NCI-H2081 treated with DMSO at 0.1 percent for 48 hours (cell line): ENCODE measurements at regions not wholly inside any gene's neighbourhood (a gene's known extent, or its start where the extent isn't known, plus 50 kb on each side); places are given as distances from the start of the nearest gene placed in this dataset.

Experiments used
- DNase-seq: peaks from one replicate; lab custom pipeline; 2025; lab: John Stamatoyannopoulos, UW

GRCh38 chr4:62360156-62360545, 1160.0 kb downstream of the ADGRL3 start:
- DNase-seq = no peak

DNA sequence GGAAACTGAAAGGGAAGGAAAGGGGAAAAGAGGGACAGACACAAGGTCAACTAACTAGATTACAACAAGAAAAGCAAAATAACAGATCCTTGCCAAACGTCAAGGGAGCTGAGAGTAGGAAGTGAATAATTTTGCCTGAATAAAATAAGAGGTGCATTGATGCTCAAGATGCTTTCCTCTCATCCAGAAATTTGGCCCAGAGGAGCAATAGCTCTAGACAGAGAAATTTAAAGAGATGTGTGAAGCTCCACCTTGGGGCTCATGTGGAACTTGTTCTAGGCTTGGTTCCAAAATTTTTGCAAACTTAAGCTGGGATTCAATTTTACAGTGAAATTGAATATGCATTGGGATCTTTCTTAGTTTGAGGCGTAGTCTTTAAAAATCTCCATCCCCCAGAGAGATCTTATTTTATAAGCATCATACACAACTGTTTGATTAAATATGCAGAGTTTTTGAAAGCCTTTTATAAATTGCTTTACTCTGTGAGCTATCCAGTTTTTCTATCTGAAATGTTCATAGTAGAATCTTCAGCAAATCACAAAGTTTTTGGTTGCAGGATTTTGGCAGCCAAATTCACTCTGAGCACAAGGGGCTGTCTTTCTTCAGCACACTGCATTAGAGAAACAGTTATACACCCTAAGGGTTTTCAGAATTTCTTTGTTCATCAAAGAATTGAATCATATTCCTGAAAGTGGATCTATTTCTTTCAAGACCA, 1159.5 kb downstream of the ADGRL3 start:
- DNase-seq = no peak

GRCh38 chr4:62344915-62345314, 1144.8 kb downstream of the ADGRL3 start:
- no peak for DNase-seq

DNA sequence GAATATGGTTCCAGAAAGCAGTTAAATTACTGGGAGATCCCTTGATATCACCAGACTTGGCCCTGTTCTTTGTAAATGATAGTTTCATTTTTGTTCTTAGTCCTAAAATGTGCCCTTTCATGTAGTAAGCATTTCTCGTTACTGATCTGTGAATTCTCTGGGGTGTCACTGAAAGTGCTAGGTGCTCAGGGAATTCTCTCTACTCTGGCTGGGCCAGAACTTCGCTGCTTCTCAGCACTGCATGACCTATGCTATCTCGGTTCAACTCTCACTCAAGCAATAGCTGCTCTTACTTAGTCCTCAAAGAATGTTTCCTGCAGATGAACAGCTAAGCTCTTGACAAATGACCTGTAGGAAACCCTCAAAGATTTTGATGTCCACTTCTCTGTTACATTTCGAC, 1144.3 kb downstream of the ADGRL3 start:
- DNase-seq = no peak

DNA sequence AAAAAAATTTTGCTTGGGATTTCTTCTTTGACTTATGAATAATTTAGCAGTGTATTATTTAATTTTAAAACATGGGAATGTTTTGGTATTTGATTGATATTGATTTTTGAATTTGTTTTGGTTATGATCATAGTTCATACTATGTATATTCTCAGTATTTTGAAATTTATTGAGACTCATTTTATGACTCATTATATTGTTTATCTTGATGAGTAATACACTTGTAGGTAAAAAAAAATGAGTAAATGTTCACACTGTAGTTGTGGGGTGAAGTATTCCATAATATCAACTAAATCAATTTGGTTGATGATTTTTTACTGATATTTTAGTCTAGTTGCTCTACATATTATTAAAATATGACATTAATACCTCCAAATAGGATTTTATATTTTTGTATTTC, 1142.2 kb downstream of the ADGRL3 start:
- no peak for DNase-seq

DNA sequence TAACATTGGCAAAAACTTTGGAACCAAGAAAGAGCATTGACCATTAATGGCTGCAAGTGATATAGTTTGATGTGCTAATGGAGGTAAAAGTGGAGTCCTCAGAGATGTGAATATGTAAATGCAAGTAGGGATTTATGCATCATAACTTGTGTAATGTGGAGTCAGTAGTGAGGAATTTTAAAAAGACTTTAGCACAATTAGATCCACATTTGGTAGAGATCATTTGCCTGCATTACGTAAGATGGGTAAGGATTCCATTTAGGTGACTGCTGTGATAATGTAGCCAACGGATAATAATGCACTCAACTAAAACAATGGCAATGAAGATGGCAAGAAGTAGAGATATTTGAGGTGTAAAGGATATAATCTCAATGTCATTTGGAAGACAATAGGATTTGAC, 1128.4 kb downstream of the ADGRL3 start:
- no peak for DNase-seq

- no peak for DNase-seq
Measured at GRCh38 chr4:62327612-62328297, 1127.6 kb downstream of the ADGRL3 start.

DNA sequence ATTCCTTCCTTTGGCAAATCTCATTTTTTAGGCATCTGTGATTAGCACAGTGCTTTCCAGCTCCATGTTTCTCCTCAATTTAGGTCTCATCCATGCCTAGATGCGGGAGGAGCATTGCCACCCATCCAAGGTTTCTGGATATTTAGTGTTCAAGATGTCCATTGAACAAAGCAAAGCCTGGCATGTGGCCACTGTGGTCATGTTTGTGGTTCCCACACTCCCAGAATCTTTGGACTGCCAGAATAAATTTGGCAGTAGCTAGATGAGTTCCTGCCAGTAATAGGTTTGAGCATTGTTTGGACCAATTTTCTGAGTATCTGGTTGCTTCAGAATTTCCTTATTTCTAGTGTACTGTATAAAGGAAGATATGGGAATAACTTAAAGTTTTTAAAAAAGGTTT, 1124.1 kb downstream of the ADGRL3 start:
- DNase-seq = no peak

GRCh38 chr4:62320612-62321011, 1120.5 kb downstream of the ADGRL3 start:
- DNase-seq = peak; percentile 50

- no peak for DNase-seq
Measured at GRCh38 chr4:62302710-62303109, 1102.6 kb downstream of the ADGRL3 start.

DNA sequence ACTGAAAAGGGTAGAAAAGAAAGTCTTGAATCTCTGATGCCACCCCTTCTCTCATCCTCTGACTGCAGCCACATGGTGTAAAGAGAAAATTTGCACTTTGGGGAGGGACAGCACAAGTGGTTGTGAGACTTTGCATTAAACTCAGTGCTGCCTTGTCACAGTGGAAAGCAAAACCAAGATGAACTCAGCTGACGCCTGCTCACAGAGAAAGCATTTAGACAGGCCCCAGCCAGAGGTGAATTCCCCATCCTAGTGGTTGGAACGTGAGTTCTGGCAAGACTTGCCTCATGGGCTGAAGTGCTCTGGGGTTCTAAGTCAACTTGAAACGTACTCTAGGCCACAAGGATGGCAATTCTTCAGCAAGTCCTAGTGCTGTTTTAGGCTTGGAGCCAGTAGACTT, 1101.4 kb downstream of the ADGRL3 start:
- DNase-seq = no peak

GRCh38 chr4:62293551-62293950, 1093.4 kb downstream of the ADGRL3 start:
- DNase-seq = no peak

DNA sequence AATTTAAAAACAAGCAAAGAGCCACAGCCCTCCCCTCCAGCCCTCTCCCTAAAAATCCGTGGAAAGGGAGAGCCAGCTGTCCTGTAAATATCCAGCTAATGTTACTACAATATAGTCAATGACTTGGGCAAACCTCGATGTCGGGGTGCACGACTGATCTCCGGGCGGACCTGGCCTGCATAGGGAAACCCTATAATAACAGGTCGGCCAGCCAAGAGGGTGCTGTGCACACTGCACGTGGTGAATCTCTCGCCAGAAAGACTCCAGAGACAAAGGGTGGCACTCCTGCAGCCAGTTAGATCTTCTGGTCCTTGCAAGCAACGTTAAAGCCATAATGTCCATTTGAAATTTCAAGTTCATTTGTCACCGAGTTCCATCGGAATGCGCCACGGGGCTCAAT, 1092.8 kb downstream of the ADGRL3 start:
- no peak for DNase-seq

DNA sequence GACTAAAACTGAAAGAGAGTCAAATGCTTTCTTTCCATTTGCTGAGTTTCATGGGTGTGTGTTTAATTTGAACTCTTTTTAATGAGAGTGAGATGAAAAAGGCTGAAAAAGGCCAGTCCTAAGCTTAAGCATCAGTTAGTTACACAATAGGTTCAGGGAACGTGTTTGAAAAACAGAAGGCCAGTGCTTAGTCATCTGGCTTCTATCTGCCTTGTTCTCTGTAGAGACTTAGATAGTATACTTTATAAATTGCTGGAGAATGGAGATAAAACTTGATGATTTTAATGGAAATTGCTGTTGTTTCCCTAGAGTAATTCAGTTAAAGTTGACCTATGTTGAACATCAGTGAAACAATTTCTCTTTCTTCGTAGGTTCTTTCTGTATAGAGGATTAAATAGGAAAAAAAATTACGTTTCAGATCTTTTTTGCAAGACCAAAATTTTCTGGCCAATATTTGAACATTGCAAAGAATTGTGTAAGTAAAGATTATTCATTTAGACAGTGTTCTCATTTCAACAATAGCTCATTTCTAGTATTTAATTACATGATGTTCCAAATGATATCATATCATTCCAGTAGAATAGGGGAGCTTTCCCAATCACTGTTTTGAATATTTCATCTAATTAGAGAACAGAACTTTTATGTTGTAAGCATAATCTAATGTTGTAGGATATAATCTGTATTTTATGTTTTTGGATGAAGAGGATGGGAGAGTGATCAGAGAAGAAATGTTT, 1088.8 kb downstream of the ADGRL3 start:
- DNase-seq = no peak

DNA sequence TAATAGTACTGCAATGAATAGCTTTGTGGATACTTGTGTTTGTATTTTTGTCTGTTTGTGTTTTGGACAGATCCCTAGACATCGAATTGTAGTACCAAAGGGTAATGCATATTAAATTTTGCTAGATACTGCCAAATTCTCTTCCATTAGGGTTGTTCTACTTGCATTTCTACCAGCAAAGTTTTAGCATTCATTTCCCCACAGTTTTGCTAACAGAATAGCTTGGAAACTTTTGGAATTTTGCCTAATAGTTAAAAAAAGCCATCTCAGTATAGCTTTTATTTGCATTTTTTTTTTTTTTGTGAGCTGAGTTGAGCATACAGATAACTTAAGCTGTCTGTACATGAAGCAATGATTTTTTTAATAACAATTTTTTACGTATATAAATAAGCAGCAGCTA, 1084.9 kb downstream of the ADGRL3 start:
- no peak for DNase-seq

GRCh38 chr4:62279689-62280088, 1079.6 kb downstream of the ADGRL3 start:
- no peak for DNase-seq

DNA sequence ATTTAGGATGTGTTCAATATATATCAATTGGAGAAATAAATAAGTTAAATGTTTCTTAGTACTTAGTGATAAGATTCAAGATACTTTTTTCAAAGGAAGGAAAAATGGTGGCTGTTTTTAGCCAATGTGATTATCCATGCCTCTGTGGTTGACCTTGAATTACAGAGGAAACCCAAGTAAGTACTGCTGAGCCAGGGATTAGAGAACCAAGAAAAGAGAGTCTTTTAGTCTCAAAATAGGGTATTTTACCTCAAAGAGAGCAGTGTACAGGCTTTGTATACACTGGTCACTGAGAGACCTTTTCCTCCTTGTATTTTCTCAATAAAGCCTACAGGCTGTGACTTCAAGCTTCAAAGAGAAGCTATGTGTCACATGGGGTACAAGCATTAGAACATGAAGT, 1075.3 kb downstream of the ADGRL3 start:
- no peak for DNase-seq

DNA sequence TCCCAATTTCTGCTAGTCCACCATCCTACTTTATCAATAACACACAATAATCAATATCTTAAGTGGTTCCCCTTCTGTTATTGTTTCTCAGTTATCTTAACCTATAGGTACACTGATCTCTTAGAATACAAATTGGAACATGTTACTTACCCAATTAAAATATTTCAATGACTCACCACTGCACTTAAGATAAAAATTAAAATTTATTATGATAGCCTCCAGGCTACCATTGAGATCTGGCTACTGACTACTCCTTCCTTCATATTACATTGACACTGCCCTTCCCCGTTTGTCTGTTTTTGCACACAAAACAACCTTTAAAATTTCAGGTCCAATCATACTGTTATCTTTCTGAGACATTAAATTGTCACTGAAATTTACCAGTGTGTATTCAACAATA, 1074.7 kb downstream of the ADGRL3 start:
- no peak for DNase-seq

DNA sequence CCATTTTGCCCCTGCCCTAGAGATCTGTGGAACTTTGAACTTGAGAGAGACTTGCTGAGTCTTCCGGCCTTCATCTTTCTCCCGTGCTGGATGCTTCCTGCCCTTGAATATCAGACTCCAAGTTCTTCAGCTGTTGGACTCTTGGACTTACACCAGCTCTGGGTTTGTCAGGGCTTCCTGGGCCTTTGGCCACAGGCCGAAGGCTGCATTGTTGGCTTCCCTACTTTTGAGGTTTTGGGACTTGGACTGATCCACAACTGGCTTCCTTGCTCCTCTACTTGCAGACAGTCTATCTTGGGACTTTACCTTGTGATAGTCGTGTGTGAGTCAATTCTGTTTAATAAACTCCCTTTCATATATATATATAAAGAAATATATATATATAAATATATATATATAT, 1071.0 kb downstream of the ADGRL3 start:
- DNase-seq = no peak

DNA sequence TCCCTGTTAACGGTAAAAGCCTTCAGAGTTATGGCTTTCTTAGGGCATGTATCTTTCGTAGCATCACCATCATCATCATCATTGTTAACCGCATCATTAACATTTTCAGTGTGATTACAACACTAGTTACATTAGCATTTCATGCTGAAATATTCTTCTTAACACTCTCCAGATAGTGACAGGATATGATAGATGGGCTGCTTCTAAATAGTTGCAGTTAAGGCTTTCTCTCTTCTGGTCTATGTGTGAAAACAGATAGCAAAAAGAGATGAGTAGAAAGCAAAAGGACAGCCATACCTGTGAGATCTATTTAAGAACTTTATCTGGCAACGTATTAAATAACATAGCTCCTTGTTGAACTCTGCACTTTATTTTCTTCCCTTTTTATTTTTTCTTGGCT, 1069.8 kb downstream of the ADGRL3 start:
- DNase-seq = no peak

DNA sequence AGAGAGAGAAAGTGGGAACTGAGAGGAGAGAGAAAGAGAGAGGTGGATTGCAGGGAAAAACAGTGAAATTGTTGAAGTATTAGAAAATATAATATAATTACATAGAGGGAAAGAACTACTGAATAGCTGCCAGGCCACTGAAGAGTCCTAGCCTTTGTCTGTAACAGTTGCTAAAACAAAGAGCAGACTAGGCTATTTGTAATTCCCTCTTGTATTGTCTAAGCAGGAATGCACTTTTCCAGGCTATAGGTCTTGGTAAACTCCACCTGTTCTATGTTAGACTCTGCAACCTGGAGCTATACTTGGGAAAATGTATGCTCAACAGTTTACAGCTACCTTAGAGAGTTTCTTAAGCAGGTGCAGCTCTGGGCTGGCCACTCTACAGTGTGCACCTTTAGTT, 1063.3 kb downstream of the ADGRL3 start:
- no peak for DNase-seq

- DNase-seq = no peak
Measured at GRCh38 chr4:62262676-62263075, 1062.5 kb downstream of the ADGRL3 start.

GRCh38 chr4:62260254-62260653, 1060.1 kb downstream of the ADGRL3 start:
- no peak for DNase-seq
